Natural killer cell (primary cell): ENCODE measurements at regions not wholly inside any gene's neighbourhood (a gene's known extent, or its start where the extent isn't known, plus 50 kb on each side); places are given as distances from the start of the nearest gene placed in this dataset.

ENCODE experiments used
- ATAC-seq, 3 donors: fragments of 150-1000 bp in 2 of 3; fragments of 200-7000 bp in 1 of 3; cut with Tn5 transposase; 1 replicate in 1 of 3; 2 replicates in 2 of 3; pipeline ENCODE4 v1.10.0; 2021; ENCODE audit warnings: mild to moderate bottlenecking in 2 of 3, moderate library complexity in 2 of 3
- DNase-seq, 2 donors: peaks; one replicate each; pipeline versions ENCODE4 v3.0.0 to v3.0.0-alpha.2; 2013 to 2021; ENCODE audit warnings: mixed read lengths in 1 of 2
- H3K27ac ChIP-seq: one replicate; pipeline ENCODE4 v1.5.1; 2013; ENCODE audit warnings: mild to moderate bottlenecking, low read length
- H3K27me3 ChIP-seq: one replicate; pipeline ENCODE4 v1.6.1; 2013; ENCODE audit warnings: low read length; ENCODE audit not compliant: control insufficient read depth, insufficient read depth
- H3K36me3 ChIP-seq: one replicate; pipeline ENCODE4 v1.6.1; 2013; ENCODE audit warnings: low read length; ENCODE audit not compliant: control insufficient read depth, insufficient read depth
- H3K4me1 ChIP-seq: one replicate; pipeline ENCODE4 v1.6.1; 2013; ENCODE audit warnings: low read length; ENCODE audit not compliant: control insufficient read depth, insufficient read depth
- H3K4me3 ChIP-seq: one replicate; pipeline ENCODE4 v1.5.1; 2013; ENCODE audit warnings: low read length
- H3K9me3 ChIP-seq: one replicate; pipeline ENCODE4 v1.6.1; 2013; ENCODE audit warnings: low read length; ENCODE audit not compliant: control insufficient read depth, insufficient read depth
- H3K27ac Mint-ChIP-seq, 2 donors: one replicate each; pipeline ENCODE4 v1.8.0; 2022; ENCODE audit warnings: mild to moderate bottlenecking in 2 of 2, mixed read lengths in 2 of 2, moderate library complexity in 1 of 2
- H3K27me3 Mint-ChIP-seq, 2 donors: one replicate each; pipeline ENCODE4 v1.8.0; 2022; ENCODE audit warnings: low read depth in 2 of 2, mixed read lengths in 2 of 2
- H3K36me3 Mint-ChIP-seq: one replicate; pipeline ENCODE4 v1.8.0; 2022; ENCODE audit warnings: mixed read lengths
- H3K4me1 Mint-ChIP-seq, 2 donors: one replicate each; pipeline ENCODE4 v1.8.0; 2022; ENCODE audit warnings: mixed read lengths in 2 of 2
- H3K4me3 Mint-ChIP-seq: one replicate; pipeline ENCODE4 v1.8.0; 2022; ENCODE audit warnings: mild to moderate bottlenecking, moderate library complexity, mixed read lengths
- H3K9me3 Mint-ChIP-seq, 2 donors: one replicate each; pipeline ENCODE4 v1.8.0; 2022; ENCODE audit warnings: mixed read lengths in 2 of 2
- WGBS: methylation state at CpG from one replicate; pipeline ENCODE4 v1.1.7; 2013; ENCODE audit warnings: missing lambda C conversion rate; ENCODE audit not compliant: insufficient coverage; 5-methylcytosine and 5-hydroxymethylcytosine counted together
- intact Hi-C: fragments of 100-400 bp; cut with micrococcal nuclease; formaldehyde crosslinking; loops from one replicate; pipeline ENCODE4 v1.14.2; 2022
- TF ChIP-seq, protein P1 (sequence below): fragments of 200-600 bp; IDR thresholded peaks from one replicate; pipeline ENCODE4 v1.8.0; 2022; ENCODE audit warnings: antibody characterized with exemption

DNA sequence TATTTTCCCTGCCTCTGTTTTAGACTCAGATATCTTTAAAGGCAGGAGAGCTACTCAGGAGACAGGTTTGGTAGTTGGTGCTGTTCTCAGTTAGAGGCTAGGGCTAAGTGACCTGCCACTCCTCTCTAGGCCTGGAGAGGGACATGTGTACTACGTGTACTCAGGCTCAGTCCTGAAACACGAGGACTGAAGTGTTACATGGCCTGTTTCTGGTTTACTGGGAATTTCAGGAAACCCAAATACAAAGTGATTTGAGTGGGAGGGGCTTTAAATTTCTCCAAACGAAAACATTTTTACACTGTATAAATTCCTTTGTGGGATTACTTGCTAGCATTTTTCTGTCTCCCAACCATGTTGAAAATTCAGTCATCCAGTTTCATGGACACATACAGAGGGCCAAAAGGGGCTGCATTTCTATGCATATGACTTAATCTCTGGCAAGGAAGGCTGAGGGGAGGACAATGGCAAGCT, 343.3 kb downstream of the CYP26B1 start:
- intact Hi-C loops, result loop anchor here (5.0 kb wide), 1 partner anchor 257 kb away; no protein-coding TSS in a partner anchor

GRCh38 chr2:71803398-71803797, 344.3 kb downstream of the CYP26B1 start:
- WGBS, result 21% methylated on average over 2 of the region's 2 CpGs
- Histone ChIP-seq H3K36me3 (no peaks in the 10 kb centered on the region), H3K4me1 (no peaks in the 10 kb centered on the region), H3K9me3 (no peaks in the 10 kb centered on the region), H3K27ac (no peak overlapping the region), H3K4me3 (no peak overlapping the region), H3K27me3 (no peaks in the 10 kb centered on the region)
- intact Hi-C loops, result loop anchor here (5.0 kb wide), 1 partner anchor 256 kb away; no protein-coding TSS in a partner anchor
- Mint-ChIP-seq H3K36me3 (no peaks in the 10 kb centered on the region), H3K4me3 (no peak overlapping the region), H3K27me3 (peaks cover 0 to 5% of the 10 kb centered on the region in 2 donors), H3K27ac (no peak overlapping the region), H3K9me3 (no peaks in the 10 kb centered on the region), H3K4me1 (no peaks in the 10 kb centered on the region)
- ATAC-seq (no peak), DNase-seq (no peak)
- TF ChIP-seq, protein P1, sequence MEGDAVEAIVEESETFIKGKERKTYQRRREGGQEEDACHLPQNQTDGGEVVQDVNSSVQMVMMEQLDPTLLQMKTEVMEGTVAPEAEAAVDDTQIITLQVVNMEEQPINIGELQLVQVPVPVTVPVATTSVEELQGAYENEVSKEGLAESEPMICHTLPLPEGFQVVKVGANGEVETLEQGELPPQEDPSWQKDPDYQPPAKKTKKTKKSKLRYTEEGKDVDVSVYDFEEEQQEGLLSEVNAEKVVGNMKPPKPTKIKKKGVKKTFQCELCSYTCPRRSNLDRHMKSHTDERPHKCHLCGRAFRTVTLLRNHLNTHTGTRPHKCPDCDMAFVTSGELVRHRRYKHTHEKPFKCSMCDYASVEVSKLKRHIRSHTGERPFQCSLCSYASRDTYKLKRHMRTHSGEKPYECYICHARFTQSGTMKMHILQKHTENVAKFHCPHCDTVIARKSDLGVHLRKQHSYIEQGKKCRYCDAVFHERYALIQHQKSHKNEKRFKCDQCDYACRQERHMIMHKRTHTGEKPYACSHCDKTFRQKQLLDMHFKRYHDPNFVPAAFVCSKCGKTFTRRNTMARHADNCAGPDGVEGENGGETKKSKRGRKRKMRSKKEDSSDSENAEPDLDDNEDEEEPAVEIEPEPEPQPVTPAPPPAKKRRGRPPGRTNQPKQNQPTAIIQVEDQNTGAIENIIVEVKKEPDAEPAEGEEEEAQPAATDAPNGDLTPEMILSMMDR, result no peak

More for the DNA sequence above, 343.3 kb downstream of the CYP26B1 start:
- no peak overlapping the region for H3K4me3 Mint-ChIP-seq
- peaks cover 0 to 5% of the 10 kb centered on the region in 2 donors for H3K27me3 Mint-ChIP-seq
- ATAC-seq (no peak), DNase-seq (no peak)
- no peak overlapping the region for H3K27ac Mint-ChIP-seq
- Histone ChIP-seq H3K9me3 (no peaks in the 10 kb centered on the region), H3K36me3 (no peaks in the 10 kb centered on the region), H3K27ac (no peak overlapping the region), H3K27me3 (no peaks in the 10 kb centered on the region), H3K4me3 (no peak overlapping the region), H3K4me1 (no peaks in the 10 kb centered on the region)
- H3K4me1 Mint-ChIP-seq, result no peaks in the 10 kb centered on the region
- TF ChIP-seq, protein P1, result no peak
- H3K9me3 Mint-ChIP-seq, result no peaks in the 10 kb centered on the region
- no peaks in the 10 kb centered on the region for H3K36me3 Mint-ChIP-seq
- WGBS, result 76% methylated on average over 3 of the region's 3 CpGs

DNA sequence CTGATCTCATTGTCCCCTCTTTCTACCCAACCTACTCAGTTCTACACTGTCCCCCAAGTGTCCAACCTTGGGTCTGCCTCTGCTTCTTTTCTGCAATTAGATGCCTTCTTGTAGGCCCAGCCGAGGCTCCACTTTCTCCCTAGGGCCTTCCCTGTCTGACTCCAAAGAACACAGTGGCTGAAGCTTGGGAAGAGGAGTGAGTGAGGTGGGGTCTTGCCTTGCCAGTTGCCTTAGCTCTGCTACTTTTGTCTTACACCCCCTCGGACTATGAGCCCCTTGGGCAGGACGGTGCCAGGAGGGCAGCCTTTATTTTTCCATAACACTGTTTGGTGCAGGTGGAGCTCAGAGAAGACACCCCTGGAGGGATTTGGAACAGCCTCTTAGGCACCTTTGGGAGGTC, 345.1 kb downstream of the CYP26B1 start:
- H3K4me1 Mint-ChIP-seq, result no peaks in the 10 kb centered on the region
- peaks cover 0 to 5% of the 10 kb centered on the region in 2 donors for H3K27me3 Mint-ChIP-seq
- no peaks in the 10 kb centered on the region for H3K9me3 Mint-ChIP-seq
- Histone ChIP-seq H3K27ac (no peak overlapping the region), H3K9me3 (no peaks in the 10 kb centered on the region), H3K36me3 (no peaks in the 10 kb centered on the region), H3K4me1 (no peaks in the 10 kb centered on the region), H3K27me3 (no peaks in the 10 kb centered on the region), H3K4me3 (no peak overlapping the region)
- DNase-seq (no peak), ATAC-seq (no peak)
- H3K4me3 Mint-ChIP-seq, result no peak overlapping the region
- TF ChIP-seq, protein P1, result no peak
- no peak overlapping the region for H3K27ac Mint-ChIP-seq
- intact Hi-C loops, result loop anchor here (5.0 kb wide), 1 partner anchor 255 kb away; no protein-coding TSS in a partner anchor
- H3K36me3 Mint-ChIP-seq, result no peaks in the 10 kb centered on the region
- WGBS, result 77% methylated on average over 3 of the region's 3 CpGs

GRCh38 chr2:71801969-71802368, 345.7 kb downstream of the CYP26B1 start:
- WGBS, result 73% methylated on average over 8 of the region's 8 CpGs
- Mint-ChIP-seq H3K27ac (no peak overlapping the region), H3K4me1 (no peaks in the 10 kb centered on the region), H3K9me3 (no peaks in the 10 kb centered on the region), H3K4me3 (no peak overlapping the region), H3K27me3 (peaks cover 0 to 5% of the 10 kb centered on the region in 2 donors), H3K36me3 (no peaks in the 10 kb centered on the region)
- ATAC-seq (no peak), DNase-seq (no peak)
- intact Hi-C loops, result loop anchor here (5.0 kb wide), 1 partner anchor 255 kb away; no protein-coding TSS in a partner anchor
- no peak overlapping the region for H3K27ac ChIP-seq
- no peak overlapping the region for H3K4me3 ChIP-seq
- no peaks in the 10 kb centered on the region for H3K36me3 ChIP-seq
- TF ChIP-seq, protein P1, result no peak
- H3K9me3 ChIP-seq, result no peaks in the 10 kb centered on the region
- no peaks in the 10 kb centered on the region for H3K27me3 ChIP-seq
- H3K4me1 ChIP-seq, result no peaks in the 10 kb centered on the region
